SH-SY5Y (cell line): ENCODE measurements at regions not wholly inside any gene's neighbourhood (a gene's known extent, or its start where the extent isn't known, plus 50 kb on each side); places are given as distances from the start of the nearest gene placed in this dataset.

Experiments used
- GATA2 ChIP-seq: IDR thresholded peaks from 2 replicates; pipeline ENCODE4 v1.6.1; 2011; ENCODE audit warnings: mild to moderate bottlenecking, low read depth, low read length
- GATA3 ChIP-seq: IDR thresholded peaks from 2 replicates; pipeline ENCODE4 v1.6.1; 2011; ENCODE audit warnings: low read depth, mild to moderate bottlenecking, low read length, moderate library complexity

DNA sequence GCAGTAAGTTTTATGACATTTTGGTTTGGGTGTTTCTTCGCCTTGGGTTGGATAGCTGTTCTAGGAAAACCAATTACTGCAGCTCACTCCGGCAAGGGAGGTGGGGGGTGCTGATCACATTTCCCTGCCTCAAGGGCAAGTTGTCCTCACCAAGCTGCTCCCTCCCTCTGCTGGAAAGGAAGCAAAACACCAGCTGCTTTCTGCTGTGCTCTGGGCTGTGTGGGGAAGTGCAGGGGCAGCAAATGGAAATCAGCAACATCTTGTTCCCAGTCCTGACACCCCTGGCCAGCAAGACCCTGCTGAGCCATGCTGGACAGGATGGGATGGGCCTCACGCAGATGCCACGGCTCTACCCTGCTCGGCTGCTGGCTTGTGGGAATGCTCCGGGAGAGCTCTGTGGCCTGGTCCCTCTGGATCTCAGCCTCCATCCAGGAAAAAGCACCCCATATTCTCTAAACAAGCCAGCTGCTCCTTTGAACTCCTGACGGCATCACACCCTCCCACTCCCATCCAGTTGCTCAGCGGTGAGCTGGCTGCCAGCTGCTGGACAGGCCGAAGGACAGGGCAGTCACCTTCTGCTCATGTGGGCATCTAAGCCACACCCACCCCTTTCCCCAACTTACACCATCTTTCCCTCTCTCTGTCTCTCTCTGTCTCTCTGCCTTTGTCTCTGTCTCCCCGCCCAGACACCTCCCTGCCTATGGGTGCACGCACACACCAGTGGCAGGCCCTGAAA, 52.4 kb upstream of the EIF5 start:
- no peak for TF ChIP-seq GATA2
- no peak for TF ChIP-seq GATA3

DNA sequence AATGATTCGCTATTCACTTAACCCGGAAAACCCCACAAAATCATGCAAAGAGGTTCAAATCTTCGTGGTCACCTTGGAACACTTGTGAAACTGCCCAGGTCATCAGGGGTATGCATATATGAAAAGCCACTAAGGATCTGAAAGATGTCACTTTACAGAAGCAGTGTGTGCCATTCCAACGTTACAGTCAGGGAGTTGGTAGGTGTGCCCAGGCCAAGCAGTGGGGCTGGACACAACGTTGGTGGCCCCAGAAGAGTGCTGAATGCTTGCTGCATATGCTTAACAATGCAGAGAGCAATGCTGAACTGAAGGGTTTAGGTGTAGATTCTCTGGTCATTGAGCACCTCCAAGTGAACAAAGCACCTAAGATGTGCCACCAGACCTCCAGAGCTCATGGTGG, 51.1 kb upstream of the EIF5 start:
- TF ChIP-seq GATA2 (no peak), GATA3 (no peak)

- TF ChIP-seq GATA2 (no peak), GATA3 (no peak)
Measured at GRCh38 chr14:103283916-103284315, 50.1 kb upstream of the EIF5 start.
